ENCODE measurements at regions not wholly inside any gene's neighbourhood (a gene's known extent, or its start where the extent isn't known, plus 50 kb on each side); places are given as distances from the start of the nearest gene placed in this dataset.

DNA sequence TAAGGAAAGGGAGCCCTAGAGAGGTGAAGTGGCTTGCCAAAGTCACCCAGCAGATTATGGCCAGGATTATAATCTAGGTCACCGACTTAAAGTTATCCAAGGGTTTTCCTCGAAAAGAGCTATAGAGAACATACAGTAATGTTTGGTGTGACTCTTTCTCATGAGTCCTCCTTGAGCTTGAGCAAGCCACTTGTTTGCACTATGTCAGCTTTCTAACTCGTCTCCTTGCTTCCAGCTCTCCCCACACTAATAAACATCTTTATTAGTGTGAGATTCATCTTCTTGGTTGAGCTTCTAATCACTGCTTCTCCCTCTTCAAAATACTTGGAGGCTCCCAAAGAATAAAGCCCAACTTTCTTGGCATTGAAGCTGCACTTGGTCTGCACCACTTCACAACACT is 390.0 kb upstream of the USP24 start:
- no peak for DNase-seq (ENCODE audit: low read depth in 1 of 2, low spot score in 1 of 2)

DNA sequence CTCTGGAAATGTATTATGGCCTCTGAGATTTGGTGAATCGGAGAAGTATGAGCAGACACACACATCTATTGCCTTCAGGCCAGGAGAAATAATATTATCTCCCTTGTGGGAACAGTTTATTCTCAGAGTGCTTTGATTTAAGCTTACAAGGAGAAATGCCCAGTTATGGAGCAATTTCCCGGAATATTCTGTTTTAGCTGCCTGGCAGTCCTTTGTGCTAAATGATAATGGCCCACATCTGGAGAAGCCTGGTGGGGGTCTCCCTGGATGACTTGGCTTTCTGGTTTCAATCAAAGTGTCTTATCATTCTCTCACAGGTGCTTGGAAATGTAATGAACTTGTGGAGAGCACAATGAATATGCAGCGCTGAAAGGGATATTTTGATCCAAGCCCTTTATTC is 389.6 kb upstream of the USP24 start:
- DNase-seq (ENCODE audit: low read depth in 1 of 2, low spot score in 1 of 2) = no peak

DNA sequence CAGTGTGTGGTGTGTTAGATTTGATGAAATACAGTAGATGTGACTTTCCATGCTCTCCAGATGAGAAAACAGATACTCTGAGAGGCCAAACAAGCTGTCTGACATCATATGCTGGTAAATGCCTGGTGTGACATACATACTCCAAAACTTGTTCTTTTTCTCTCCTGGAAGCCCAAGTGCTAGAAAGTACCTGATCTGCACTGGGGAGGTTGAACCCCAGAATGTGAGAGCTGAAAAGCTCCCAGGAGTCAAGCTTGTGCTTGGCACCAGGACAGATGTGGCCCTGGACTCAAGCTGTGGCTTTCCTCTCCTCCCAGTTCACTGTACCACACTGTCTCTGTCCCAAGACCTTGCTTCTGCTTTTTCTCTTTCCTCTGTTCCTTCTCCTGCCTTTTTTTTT is 389.0 kb upstream of the USP24 start:
- DNase-seq (ENCODE audit: low read depth in 1 of 2, low spot score in 1 of 2) = no peak

DNA sequence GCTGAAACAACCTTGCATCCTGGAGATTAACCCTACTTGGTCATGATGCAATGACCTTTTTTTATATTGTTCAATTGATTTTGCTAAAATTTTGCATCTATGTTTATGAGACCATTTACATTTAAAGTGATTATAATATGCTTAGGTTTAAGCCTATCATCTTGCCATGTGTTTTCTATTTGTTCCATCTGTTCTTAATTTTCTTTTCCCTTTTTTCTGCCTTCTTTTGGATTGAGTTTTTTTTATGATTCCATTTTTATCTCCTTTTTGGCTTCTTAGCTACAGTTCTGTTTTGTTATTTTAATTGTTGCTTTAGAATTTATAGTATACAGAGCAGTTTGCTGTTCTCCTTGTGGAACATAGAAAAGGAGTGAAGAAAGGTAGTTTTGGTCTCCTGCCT is 385.1 kb upstream of the USP24 start:
- DNase-seq (ENCODE audit: low read depth in 1 of 2, low spot score in 1 of 2) = no peak

DNA sequence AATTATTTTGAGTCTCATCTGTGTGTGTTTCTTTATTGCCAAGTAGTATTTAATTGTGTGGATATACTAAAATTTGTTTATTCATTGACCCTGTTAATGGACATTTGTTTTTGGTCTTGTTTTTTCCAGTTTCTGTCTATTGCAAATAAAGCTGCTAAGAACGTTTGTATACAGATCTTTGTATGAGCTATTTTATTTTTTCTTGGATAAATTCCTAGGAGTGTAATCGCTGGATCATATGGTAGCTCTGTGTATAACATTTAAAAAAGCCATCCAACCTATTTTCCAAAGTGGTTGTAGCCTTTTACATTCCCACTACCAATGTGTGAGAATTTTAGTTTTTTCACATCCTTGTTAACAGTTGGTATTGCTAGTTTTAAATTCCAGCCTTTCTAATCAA is 382.7 kb upstream of the USP24 start:
- DNase-seq (ENCODE audit: low read depth in 1 of 2, low spot score in 1 of 2) = no peak

DNA sequence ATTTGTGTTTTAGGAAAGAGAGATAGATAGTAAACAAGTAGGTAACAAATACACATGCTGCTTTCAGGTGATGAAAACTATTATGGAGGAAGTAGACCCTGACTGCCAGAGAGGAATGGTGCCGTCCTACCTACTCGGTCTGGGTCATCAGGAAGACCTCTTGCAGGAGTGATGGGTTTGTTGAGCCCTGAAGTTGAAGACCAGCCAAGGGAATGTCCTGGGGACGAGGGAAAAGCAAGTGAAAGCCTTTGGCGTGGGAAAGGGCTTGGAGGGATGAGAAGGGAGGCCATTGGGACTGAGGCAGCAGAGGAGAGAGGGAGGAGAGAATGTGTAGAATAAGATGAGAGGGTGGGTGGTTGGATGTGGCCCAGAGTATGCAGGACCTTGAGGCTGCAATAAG is 379.5 kb upstream of the USP24 start:
- DNase-seq (ENCODE audit: low read depth in 1 of 2, low spot score in 1 of 2) = no peak

DNA sequence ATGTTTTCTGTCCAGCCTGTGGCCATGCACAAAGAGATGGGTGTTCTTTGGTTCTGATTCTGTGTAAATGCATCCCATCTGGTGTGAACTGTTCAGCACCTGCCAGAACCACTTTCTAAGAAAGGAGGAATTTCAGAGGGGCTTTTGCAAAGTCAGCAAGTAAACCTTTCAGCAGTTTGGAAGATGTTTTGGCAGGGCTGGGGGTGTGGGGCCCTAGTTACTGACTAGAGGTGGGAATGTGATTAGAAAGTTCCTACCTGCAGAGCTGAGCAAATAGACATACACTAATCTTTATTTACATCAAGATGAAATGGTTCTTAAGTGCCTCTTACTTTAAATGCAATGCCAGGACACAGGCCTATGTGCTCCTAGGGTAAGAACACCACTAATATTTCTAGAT is 378.1 kb upstream of the USP24 start:
- no peak for DNase-seq (ENCODE audit: low read depth in 1 of 2, low spot score in 1 of 2)

DNA sequence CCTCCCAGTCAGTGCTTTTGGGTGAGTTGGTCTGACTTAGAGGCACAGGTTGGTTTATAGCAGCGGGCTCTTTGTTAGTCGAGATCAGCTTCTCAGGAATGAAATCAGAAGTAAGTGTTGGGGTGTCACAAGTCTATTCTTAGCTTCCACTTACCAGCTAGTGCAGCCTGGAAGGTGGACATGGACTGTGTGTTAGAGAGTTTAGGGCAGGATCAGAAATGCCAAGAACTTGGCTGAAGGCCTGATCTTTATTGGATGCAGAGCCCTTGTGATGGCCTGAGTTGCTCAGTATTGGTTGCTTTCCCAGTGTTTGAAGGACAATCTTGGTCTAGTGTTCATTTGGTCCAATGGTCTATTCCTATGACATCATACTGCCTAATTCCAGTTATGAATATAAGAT is 377.0 kb upstream of the USP24 start:
- no peak for DNase-seq (ENCODE audit: low read depth in 1 of 2, low spot score in 1 of 2)

DNA sequence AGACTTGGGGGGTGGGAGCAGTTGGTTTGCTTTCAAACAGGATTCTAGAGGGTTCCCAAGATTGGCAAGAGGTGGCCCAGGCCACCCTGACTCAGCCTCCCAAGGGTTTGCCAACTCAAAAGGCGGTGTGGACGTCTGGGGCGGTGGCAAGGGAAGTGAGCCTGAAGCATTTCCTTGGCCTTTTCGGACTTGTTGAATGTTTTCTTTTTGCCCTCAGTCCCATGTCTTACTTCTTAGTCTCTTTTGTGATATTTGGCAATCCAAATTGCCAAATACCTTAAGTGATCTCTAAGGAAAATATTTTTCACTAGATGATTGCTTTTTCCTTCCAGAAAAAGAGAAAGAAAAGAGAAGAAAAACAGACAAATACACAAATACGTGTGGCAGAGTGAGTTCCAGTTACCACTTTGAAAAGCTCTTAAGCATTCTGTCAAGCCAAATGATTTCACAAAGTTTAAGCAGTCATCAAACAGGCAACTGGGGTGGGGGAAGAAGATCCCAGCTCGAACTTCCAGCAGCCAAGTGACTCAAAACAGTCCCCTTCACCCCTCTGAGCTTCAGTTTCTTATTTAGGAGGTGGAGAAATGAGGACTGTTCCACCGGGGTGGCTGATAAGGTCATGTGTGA is 374.6 kb upstream of the USP24 start:
- no peak for DNase-seq (ENCODE audit: low read depth in 1 of 2, low spot score in 1 of 2)

DNA sequence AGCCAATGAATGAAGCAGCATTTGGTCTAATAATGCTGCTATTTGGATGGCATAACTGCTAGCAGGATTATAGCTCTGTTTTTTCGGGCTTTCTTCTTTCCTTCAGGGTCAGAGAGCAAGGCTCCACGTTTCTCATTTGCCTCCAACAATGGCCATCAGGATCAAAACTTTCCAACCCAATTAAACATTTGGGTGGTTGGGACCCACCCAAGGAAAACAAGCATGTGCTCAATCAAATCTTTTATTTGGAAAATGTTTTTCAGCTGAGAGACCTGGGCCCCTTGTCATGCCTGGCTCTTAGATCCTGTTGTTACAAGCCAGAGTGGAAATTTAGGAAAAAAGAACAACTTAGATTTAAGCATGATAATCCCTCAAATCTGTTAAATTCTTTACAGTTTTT is 373.1 kb upstream of the USP24 start:
- DNase-seq (ENCODE audit: low read depth in 1 of 2, low spot score in 1 of 2) = no peak

DNA sequence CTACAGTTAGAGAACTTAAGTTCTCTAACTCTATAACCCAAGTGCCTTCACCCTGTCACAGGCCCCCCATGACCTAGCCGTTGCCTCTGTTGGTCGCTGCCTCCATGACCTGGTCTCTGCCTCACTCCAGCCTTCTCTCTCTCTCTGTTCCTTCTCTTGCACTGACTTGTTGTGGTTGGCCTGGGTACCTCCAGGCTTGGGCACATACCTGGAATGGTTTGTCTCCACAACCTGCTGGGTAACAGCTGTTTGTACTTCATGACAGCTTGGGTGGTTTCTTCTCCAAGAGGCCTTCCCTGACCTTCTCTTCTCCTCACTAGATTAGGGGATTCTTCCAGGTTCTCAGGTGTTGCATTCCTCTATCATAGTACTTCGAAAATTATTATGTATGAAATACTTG is 371.6 kb upstream of the USP24 start:
- no peak for DNase-seq (ENCODE audit: low read depth in 1 of 2, low spot score in 1 of 2)

DNA sequence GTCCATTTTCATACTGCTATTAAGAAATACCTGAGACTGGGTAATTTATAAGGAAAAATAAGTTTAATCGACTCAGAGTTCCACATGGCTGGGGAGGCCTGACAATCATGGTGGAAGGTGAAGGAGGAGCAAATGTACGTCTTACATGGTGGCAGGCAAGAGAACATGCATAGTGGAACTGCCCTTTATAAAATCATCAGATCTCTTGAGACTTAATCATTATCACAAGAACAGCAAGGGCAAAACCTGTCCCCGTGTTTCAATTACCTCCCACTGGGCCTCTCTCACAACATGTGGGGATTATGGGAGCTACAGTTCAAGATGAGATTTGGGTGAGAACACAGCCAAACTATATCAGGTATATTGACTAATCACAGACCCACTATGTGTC is 370.2 kb upstream of the USP24 start:
- no peak for DNase-seq (ENCODE audit: low read depth in 1 of 2, low spot score in 1 of 2)

DNA sequence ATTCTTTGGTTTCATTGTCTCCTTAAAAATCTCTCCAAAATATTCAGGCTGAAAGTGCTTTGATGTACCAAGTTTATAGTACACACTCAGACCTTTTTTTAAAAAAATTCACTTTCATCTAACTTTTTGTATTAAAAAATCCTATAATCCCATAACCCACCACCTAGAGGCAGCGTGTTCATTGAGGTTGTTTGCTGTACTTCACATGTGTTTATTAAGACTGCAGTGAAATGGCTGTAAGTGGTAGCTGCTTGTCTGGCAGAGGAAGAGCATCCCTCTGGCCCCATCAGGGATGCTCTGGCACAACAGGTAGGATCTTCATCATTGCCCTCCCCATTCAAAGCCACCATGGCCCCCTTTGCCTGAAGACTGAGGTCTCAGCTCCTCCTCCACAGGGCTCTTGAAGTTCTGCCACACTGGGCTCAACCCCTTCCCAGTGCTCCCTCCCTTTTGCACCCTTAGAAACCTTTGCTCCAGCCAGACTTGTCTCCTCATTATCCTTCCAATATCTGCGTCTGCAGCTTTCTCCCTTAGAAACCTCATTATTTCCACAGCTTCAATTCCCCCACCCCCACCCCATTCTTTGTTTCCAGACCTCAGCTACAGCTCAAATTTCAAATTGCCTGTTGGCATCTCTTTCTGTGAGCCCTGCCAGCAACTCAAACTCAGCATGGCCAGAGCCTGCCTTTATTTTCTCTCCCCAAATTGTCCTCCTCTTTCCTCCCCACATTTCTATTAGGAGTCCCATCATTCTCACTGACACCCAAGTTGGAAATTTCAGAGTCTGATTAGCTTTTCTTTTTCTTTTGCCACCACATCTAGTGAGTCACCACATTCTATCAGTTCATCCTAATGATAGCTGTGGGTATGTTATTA is 369.6 kb upstream of the USP24 start:
- DNase-seq (ENCODE audit: low read depth in 1 of 2, low spot score in 1 of 2) = no peak

DNA sequence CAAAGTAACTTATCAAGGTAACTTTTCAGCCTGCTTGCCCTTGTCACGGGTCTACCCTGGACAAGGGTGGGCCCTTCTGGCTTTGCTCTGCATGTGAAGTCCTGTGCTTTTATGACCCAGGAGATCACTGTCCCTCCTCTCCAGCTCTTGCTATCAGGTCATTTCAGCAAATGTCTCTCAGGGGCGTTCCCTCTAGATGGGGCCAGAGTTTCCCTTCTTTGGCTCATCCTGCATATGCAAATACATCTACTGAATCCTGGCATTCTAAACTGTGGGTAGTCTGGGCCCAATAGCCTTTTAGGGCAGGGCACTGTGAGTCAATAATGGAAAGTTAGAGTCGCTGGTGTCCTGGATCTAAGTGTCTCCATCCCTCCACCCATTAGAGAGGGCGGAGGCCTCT is 366.9 kb upstream of the USP24 start:
- DNase-seq (ENCODE audit: low read depth in 1 of 2, low spot score in 1 of 2) = no peak

DNA sequence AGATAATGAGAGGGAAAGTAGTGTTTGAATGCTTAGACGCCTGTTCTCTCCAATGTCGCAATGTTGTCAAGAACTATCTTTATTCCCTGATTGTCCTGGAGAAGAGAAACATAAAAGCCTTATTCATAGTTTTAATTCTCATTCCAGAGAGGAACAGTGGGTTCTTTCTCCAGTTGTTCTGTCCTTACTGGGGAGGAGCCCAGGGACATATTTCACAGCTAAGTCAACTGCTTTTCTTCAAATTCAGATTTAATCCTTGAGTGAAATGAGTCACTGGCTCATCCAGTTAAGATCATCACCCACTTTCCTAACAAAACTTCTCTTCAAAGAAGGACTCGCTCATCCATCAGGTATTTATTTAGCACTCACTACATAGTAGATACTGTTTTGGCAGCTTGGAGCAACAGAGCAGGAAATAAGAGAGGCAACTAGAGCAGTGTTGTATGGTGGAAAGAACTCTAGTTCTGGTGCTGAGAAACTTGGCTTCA is 365.7 kb upstream of the USP24 start:
- DNase-seq (ENCODE audit: low read depth in 1 of 2, low spot score in 1 of 2) = no peak

DNA sequence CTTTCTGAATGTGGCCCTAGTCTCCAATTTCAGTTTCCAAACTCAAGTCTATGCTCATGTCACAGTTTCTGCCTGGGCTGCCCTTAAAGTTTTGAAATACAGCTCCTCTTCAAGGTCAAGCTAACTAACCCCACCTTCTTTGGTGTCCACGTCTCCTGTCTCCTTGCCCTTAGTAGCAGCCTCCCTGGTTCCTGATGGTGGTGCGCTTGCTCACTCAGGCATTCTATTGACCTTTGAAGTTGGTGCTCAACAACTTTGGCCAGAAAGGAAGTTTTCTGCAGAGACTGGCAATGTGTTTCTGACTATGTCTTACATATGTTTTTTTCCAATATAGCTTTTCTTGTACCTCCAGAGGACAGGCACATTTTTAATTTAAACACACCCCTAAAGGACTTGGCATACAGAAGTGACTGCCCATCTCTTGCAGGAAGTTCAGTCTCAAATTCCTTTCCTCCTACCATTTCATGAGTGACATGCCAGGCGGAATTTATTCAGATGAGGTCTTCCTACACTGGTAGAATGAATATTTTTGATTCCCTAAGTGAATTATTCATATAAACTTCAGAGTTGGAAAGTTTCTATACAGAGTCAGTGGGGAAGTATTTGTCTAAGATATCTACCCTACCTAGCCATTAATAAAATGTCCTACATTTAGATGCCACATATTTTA is 364.3 kb upstream of the USP24 start:
- no peak for DNase-seq (ENCODE audit: low read depth in 1 of 2, low spot score in 1 of 2)

DNA sequence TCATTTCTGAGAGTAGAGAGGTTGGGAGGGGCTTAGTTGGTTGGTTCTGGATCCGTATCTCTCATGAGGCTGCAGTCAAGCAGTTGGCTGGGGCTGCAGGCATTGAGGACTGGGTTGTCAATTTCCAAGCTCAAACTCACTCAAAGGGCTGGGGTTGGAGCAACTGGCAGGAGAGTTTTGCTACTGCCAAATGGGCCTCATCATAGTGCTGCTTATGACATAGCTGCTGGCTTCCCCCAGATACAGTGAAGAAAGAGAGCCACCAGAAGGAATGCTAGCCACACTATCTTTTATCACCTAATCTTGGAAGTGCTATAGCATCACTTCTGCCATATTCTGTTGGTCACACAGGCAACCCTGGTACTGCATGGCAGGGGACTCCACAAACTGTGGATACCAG is 363.5 kb upstream of the USP24 start:
- no peak for DNase-seq (ENCODE audit: low read depth in 1 of 2, low spot score in 1 of 2)

DNA sequence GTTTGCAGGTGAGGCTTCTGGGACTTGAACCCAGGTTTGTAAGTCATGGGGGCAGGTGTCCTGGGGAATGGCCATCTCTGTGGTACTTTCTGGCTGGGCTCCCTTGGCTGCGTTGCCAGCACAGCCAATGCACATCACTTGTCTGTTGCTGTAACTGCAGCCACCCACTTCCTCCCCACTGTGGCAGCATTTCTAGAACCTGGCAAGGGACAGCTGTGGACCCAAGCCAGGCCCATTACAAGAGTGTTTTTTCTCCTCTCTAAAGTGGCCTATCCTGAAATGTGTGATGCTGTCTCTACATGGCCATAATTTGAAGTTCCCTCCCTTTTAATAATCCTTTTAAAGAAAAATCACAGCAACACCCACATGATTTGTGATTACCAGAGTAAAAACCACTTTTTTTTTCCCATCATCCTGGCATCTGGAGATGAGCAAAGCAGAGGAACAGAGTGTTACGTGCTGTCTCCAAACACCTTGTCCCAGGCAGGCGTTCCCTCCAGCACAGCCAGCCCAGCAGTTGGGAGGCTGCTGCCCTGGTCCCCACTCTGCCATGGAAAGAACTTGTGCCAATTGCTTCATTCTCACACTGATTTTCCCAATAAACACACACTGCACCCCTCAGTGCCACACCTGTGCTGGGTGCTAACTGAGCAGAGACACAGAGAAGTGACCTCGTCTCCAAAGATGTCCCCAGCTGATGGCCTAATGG is 360.6 kb upstream of the USP24 start:
- DNase-seq (ENCODE audit: low read depth in 1 of 2, low spot score in 1 of 2) = no peak

DNA sequence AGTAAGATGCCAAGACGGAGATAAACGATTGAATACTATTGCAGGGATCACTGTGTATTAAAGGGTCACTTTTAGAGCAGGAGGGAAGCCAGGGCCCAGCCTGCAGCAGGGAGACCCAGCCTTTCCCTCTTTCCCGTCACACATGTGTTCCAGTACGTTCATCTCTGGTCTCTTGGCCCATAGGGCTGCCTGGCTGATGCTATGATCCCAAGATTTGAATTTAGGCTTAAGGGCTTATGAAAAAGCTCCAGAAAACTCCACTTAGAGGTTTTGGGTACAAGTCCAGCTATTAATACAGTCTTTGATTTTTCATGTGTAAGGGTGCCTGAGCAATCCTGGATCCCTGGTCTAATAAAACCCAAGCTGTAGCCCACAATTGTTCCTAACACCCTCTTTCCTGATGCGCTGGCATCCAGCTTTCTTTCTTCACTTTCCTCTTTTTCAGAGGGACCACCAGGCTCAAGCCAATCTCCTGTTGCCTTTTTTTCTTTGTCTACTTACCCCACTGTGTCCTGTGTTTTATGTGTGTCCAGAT is 359.6 kb upstream of the USP24 start:
- no peak for DNase-seq (ENCODE audit: low read depth in 1 of 2, low spot score in 1 of 2)

DNA sequence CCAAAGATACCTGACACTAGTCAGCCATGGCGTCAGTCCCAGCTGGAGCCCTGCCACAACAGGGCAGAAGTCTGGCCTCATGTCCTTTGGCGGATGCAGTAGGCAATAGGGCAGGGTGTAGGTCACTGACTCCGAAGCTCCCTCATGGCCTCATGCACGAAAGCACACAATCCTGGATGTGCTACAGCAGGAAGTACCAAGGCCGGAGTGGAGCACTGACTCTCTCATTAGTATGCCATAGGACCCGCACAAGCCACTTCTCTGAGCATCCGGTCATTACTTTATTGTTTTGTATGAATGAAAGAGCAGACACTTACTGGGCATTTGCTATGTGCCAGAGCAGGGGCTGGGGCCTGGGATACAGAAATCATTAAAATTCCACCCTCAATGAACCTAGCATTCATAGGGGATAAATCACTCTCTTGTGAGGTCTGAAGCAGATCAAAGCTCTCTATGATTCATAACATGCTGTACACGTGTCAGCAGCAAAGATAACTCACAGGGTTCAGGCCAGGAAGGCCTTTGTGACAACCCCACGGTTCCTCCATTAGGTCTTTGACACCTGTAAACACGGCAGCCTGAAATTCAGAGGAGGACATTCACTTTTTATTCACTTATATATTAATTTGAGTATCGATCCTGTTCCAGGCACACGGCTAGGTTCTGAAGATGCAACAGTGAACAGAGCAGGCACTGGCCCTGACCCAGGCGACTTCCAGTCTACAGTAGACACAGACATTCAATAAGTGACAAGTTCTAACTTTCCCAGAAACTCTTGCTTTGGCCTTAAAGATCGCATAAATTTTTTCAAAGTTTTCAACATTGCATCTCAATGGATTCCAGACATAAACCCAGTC is 357.9 kb upstream of the USP24 start:
- no peak for DNase-seq (ENCODE audit: low read depth in 1 of 2, low spot score in 1 of 2)
